Keratinocyte (primary cell): ENCODE measurements at regions not wholly inside any gene's neighbourhood (a gene's known extent, or its start where the extent isn't known, plus 50 kb on each side); places are given as distances from the start of the nearest gene placed in this dataset.

Experiments used
- EZH2 ChIP-seq: IDR thresholded peaks from one replicate; pipeline ENCODE4 v1.6.1; 2012; ENCODE audit warnings: inconsistent platforms, mild to moderate bottlenecking, low read length, moderate library complexity
- TF ChIP-seq, protein P1 (sequence below), 3 experiments: IDR thresholded peaks in 1 of 3; conservative IDR thresholded peaks in 1 of 3; optimal IDR thresholded peaks in 1 of 3; 2 replicates in 2 of 3; 3 replicates in 1 of 3; pipeline versions ENCODE3 to v1.5.1; 2011; ENCODE audit warnings: low read length in 3 of 3, mild to moderate bottlenecking in 3 of 3, moderate library complexity in 2 of 3, control low read depth in 1 of 3, inconsistent platforms in 1 of 3; ENCODE audit not compliant: insufficient read depth in 2 of 3; ENCODE audit errors: extremely low read depth in 1 of 3

DNA sequence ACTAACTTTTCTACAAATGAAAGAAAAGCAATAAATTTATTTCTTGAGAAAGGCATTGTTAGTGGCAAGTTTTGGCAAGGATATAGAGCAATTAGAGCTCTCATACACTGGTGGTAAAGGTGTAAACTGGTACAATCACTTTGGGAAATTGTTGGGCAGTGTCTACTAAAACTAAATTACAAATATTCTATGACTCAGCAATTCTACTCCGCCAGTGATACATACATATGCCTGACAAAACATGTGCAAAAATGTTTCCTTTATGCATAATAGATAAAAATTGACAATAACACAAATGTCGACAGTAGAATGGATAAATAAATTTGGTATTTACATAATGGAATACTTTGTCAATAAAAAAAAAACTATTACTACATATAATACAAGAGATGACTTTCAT lies 96.3 kb upstream of the SATB2 start:
- TF ChIP-seq, protein P1, sequence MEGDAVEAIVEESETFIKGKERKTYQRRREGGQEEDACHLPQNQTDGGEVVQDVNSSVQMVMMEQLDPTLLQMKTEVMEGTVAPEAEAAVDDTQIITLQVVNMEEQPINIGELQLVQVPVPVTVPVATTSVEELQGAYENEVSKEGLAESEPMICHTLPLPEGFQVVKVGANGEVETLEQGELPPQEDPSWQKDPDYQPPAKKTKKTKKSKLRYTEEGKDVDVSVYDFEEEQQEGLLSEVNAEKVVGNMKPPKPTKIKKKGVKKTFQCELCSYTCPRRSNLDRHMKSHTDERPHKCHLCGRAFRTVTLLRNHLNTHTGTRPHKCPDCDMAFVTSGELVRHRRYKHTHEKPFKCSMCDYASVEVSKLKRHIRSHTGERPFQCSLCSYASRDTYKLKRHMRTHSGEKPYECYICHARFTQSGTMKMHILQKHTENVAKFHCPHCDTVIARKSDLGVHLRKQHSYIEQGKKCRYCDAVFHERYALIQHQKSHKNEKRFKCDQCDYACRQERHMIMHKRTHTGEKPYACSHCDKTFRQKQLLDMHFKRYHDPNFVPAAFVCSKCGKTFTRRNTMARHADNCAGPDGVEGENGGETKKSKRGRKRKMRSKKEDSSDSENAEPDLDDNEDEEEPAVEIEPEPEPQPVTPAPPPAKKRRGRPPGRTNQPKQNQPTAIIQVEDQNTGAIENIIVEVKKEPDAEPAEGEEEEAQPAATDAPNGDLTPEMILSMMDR (optimal IDR thresholded peaks at IDR 0.05 in 1 of 3, IDR thresholded peaks at IDR 0.05 in 1 of 3, conservative IDR thresholded peaks at IDR 0.05 in 1 of 3; ENCODE audit: extremely low read depth in 1 of 3, insufficient read depth in 2 of 3, low read length in 3 of 3) = no peak
- TF ChIP-seq EZH2 = no peak
